Right ventricle myocardium superior (tissue), 1 donor: ENCODE measurements at regions not wholly inside any gene's neighbourhood (a gene's known extent, or its start where the extent isn't known, plus 50 kb on each side); places are given as distances from the start of the nearest gene placed in this dataset.

ENCODE experiments used
- ATAC-seq: fragments of 200-7000 bp; cut with Tn5 transposase; one replicate; pipeline ENCODE4 v1.9.1; 2020; ENCODE audit warnings: mild to moderate bottlenecking; ENCODE audit not compliant: poor library complexity
- DNase-seq: peaks from one replicate; pipeline ENCODE4 v3.0.0-alpha.2; 2020
- intact Hi-C: fragments of 100-400 bp; cut with DNase I; formaldehyde crosslinking; loops from one replicate; pipeline ENCODE4 v1.11.2; 2022
- donor health status: DM: no; HTN: yes; CAD: no; lungs with severe emphysema.

DNA sequence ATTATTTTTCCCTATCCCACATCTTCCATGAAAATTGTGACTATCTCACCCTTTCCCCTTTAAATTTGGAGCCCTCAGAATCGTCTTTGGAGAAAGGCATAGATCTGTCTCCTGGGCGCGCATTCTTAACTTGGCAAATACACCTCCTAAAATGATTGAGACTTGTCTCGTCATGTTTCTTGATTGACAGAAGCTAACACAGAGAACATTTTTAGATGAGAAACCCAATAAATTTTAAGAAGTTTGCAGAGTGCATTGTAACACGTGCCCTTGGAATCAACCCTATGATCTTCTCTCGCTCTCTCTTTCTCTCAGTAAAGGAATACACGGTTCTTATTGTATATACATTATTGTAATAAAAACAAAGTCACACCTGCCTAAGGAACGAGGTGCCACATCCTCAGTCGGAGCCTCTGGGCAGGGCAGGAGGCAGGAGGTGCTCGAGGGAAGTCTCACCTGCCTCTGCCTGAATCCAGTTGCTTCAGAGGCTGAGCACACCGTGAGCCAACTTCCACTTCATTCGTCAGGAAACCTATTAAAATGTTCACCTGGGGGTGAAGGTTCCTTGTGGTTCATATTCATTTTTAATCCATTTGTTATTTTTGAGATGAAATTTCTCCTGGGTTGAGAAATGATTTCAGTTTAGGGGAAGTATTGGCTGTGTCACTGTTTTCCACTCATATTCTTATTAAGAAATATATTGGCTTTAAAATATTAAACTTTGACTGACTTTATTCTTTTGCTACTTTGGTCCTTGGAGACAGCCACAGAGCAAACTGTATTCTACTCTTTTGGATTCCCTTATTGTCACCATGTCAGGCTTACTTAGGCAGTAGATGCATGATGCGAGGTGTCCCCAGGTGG, 90.5 kb upstream of the THBS2 start:
- no peak for DNase-seq
- intact Hi-C loops = no loop called here
- no peak for ATAC-seq

DNA sequence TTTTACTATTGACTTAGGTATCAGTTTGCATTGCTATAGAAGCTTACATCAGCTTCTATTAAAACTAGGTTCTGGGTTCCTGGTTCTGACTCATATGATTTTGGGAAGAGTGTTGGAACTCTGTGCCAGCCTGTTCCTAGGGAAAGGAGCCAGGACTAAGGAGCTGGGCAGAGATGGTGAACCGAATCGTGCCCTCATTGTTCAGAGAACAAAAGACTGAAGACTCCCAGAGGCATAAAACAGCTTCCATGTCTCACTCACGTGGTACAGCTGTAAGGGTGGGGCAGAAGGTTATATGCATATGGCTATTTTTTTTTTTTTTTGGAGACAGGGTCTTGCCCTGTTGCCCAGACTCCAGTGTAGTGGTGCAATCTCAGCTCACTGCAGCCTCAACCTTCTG, 89.1 kb upstream of the THBS2 start:
- intact Hi-C loops = no loop called here
- DNase-seq (no peak), ATAC-seq (no peak)

DNA sequence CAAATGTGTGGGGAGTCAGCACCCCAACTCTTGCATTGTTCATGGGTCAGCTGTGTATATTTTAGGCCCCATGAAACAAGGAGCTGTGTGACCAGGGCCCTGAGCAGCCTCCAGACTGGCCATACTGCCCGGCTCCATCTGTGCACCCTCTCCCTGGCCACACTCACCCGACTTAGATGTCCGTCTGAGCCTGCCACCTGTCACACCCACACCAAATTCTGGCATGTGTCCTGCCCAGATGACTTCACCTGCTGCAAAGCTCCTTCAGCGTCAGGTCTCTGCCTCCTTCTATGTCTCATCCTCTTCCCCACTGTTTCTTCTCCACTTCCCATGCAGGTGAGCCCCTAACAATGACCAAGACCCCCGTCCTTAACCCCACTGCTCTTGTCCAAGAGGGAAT, 88.1 kb upstream of the THBS2 start:
- intact Hi-C loops = no loop called here
- DNase-seq = no peak
- ATAC-seq = no peak

DNA sequence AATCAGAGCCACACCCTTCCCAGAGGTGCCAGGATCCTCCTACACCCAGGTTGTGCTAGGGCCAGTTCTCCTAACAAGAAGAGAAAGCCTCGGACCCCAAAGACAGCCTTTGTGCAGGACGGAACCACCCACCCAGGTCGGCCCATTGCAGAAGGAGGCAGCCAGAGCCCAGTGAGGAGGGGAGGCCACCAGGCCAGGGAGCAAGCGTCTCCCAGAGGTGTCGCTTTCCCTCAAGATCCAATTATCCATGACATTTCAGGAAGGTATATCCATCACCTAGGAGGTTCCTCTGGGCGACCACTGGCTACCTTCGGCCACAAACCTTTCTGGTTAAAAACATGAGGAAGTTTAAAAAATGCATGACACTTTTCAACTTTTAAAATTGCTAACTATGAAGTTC, 87.4 kb upstream of the THBS2 start:
- DNase-seq (no peak), ATAC-seq (no peak)
- intact Hi-C loops = no loop called here

DNA sequence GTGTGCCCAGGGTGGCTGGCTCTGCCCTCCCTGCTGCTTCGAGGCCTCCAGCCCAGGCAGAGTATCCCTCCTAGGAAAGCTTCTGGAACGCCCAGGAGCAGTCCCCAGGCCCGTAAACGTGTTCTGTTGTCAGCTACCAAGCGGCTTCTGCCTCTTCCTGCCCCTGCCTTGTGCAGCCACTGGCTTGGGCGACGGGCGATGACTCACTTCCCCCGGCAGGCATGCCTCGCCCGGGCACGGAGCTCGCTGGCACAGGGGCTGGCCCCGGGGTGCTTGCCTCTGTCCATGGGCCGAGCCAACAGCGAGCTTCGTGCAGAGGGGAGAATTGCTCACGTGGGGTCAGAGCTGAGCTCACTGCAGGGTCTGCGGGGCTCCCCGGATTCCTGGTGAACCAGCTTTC, 86.7 kb upstream of the THBS2 start:
- DNase-seq = no peak
- ATAC-seq = no peak
- intact Hi-C loops = no loop called here

DNA sequence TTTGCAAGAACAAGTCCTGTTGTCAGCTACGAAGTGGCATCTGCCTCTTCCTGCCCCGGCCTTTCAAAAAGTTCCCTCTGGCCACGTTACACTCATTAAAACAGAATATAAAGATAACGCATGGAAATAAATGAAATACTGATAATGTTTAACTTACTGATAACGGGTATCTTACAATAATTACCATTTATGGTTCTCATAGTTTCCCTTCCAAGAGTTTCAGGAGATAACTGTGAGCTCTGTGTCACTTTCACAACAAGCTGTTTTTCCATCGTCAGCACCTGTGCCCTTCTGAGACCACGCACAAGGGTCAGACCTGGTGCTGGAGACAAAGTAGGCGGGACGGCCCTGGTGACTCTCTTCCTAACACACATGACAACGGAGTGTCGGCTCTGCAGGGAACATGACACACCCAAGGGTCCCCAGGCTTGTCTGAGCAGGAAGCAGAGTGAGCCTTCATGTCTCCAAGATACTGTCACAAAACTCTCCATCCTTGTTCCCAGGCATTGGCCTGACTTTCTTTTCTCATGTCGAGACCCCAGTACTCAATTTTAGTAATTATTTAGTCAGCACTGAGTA, 86.2 kb upstream of the THBS2 start:
- intact Hi-C loops = no loop called here

DNA sequence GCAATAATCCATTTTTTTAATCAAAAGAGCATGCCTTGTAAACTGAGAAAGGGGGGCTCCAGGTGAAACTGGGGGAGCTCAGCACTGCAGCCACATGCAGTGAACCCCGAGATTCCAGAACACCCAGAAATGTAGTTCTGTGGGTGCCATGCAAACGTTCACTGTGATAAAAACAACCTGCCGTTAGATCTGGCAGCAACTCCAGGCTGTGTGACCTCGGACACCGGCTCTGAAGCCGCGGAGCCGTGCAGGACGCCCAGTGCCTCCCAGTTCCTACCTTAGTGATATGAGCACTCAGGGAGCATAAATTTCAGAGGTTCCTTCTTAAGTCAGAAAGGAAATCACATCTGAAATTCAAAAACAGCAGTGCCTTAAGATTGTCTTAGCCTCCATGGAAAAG, 85.4 kb upstream of the THBS2 start:
- intact Hi-C loops = no loop called here
- ATAC-seq (no peak), DNase-seq (no peak)

More for the DNA sequence above, 86.2 kb upstream of the THBS2 start:
- DNase-seq = no peak
- no peak for ATAC-seq

DNA sequence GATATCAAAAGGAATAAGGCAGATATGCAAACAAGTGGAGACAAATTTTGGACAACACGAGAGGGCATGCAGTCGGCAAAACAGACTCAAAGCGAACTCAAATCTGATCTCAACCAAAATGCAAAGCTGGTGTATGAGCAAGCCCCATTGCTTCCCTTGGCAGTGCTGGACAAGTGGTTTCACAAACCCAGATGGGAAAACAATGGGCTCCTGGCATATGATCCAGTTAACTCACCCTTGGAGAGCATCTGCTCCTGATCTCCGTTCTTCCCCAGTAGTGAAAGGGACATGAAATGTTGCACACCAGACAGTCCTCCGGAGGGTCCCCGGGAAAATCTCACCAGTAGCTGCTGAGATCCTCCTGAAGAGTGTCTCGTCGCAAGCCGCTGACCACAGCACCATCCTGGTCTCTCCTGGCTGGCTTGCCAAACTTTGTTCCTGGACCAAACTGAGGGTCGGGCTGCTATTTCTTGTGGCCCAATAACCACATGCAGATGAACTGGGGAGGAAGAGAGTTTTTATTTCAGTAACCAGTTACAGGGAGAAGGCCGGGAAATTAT, 84.3 kb upstream of the THBS2 start:
- DNase-seq (no peak), ATAC-seq (no peak)
- intact Hi-C loops = no loop called here

DNA sequence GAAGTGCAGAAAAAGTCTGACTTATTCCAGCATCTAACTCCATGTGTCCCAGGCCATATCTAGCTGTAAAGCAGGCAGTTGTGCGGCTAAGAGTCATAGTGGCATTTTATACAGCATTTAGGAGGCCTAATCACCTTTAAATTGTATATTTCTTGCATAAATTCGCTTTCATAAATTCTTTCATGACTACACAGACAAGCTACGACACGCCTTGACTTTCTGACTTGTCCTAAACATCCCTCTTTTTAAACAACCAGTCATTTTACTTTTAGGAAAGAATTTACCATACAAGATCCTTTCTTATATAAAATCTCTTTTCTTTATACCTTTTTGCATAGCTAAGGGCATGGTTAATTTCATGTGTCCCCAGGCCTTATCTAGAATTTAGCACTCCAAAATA, 81.7 kb upstream of the THBS2 start:
- intact Hi-C loops = no loop called here
- ATAC-seq = no peak
- no peak for DNase-seq

DNA sequence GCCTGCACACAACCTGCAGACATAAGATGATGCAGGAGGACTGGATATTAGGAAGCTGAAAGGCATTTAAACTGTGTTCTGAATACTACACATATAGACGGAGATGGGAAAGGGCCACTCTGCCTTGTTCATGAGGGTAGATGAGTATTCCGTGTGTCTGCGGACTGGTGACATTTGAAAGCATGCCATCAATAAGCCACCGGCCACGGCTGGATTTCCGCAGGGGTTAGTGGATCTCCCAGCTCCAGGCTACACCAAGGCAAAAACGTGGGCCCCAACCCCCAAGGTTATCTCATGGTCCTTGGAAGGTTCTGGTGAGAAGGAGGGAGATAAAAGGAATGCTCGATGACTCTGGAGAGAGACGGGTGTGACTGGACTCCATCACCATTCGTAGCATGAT, 78.6 kb upstream of the THBS2 start:
- DNase-seq = no peak
- no peak for ATAC-seq
- intact Hi-C loops = no loop called here

DNA sequence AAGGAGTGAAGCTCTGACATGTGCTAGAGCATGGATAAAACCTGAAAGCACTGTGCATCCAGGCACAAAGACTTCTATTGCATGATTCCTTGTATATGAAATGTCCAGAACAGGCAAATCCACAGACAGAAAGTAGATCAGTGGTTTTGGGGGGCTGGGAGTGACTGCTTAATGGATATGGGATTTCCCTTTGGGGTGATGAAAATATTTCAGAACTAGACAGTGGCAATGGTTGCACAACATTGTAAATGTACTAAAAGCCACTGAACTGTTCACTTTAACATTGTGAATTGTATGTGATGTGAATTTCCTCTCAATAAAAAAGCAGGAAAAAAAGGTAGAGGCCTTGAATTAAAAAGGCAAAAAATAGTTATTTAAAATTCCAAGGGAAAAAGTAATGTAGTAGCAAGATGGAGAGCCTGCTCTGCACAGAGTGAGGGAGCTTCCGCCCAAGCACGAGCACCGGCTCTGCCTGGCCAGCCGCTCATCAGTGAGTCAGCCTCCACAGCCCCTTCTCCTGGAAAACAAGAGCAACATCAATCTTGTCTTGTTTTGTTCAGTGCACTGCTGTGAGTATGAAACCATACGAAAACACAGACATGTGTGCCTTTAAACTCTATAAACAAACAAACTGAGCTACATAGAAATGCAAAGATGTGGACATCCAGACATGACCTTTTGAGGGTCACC, 74.6 kb upstream of the THBS2 start:
- DNase-seq (no peak), ATAC-seq (no peak)
- intact Hi-C loops = no loop called here

DNA sequence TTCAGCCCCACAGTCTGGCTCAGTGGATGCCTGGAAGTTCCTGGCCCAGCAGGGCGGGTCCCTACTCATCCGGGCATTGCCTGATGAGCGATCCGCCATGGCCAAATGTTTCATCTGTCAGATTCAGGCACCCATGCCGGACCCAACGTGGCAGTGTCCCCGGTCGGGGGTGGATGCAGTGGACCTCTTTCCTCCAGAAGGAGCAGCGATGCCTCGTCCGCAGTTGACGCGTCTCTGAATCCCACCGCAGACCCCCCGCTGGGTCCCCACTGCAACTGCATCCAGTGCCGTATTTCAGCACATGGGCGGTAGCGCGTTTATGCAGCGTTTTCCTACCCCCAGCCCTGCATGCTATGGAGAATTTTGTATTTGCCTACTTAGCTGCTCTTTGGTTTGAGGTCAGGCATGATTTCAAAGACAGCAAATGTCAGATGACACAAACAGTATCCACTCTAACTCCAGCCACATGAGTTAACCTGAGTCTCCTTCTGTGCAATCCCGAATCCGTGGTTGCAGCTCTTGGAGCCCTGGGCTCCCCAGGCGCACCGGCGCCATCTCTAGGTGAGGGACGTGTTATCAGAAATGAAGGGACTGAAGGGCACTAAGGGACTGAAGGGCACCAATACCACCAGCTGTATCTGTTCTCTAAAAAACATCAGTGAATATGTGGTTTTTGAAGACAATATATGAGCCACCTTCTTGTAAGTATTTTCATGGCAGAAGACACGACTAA, 72.6 kb upstream of the THBS2 start:
- no peak for ATAC-seq
- intact Hi-C loops = no loop called here
- no peak for DNase-seq

DNA sequence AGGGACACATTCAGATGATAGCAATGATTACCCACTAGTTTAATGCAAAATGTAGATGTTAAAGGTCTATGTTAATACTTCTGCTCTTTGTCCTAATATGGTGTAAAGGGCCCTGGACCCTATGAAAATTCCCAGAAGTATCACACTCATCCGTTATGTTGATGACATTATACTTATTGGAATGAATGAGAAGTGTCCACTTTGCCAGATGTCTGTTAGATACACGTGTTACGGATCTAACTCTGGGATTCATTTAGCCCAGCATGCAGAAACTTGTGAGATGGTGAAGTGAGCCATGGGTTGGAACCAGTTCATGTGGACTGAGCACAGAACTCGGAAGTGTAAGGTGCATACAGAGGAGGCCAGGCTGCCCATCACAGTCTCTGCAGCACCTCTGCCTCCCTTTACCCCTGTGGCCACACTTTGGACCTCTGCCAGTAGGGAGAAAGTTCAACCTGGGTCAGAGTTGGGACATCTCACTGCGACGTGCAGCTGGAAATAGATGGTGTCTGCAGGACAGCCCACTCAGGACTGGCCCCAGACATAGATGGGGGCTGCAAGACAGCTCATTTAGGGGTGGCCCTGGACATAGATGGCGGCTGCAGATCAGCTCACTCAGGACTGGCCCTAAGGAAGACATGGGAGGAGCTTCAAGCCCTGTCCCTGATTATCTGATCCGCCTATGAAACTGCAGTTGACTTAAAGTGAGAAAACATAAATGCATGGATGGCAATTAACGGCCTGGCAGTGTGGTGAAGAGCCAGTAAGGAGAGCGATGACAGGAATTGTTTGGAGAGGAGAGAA, 71.2 kb upstream of the THBS2 start:
- DNase-seq = no peak
- ATAC-seq = no peak
- intact Hi-C loops = no loop called here

DNA sequence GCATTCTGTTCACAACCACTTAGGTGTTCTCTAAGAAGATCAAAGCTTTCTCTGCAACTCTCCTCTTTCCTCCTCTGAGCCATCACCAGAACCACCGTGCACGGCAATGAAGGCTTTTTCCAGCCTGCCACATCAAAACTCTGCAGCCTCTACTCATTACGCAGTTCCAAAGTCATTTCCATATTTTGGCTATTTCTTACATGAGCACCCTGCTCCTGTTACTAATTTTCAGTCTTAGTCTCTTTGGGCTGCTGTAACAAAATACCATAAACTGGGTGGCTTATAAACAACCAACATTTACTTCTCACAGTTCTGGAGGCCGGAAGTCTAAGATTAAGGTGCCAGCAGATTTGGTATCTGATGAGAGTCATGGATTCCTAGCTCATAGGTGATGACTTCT, 70.4 kb upstream of the THBS2 start:
- no peak for ATAC-seq
- intact Hi-C loops = no loop called here
- no peak for DNase-seq

DNA sequence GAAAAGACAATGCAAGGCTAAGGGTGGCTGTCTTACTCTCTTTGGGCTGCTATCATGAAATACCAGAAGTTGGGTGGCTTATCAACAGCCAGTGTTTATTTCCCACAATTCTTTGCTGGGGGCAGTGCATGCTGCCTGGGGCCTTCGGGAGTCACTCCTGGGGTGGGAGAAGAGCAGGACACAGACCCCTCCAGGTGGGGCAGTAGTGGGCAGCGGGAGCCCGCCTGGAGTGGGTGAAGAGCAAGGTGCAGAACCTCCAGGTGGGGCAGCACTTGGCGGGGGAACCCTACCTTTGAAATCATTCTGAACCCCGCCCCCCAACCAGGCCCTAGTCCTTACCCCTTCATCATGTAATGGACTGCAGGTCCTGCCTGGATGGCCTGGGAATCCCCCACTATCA, 69.6 kb upstream of the THBS2 start:
- ATAC-seq = no peak
- intact Hi-C loops = no loop called here
- DNase-seq = no peak

DNA sequence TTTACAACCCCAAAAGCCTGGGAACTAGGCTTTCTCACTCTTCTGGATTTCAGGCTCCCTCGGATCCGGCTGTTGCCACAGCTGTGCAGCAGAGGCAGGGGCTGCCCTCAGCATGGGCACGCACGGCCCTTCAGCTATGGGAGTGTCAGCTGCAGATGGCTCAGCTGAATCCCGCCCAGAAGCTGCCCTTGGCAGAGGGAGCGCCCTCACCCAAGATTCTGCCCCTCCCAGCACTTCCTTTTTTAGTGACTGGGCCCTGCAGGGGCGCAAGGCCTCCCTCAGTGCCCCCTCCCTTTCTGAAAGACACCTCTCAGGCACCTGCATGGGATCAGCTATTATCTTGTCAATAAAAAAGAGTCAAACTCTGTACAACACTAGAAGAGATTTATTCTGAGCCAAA, 67.9 kb upstream of the THBS2 start:
- ATAC-seq (no peak), DNase-seq (no peak)
- intact Hi-C loops = no loop called here

DNA sequence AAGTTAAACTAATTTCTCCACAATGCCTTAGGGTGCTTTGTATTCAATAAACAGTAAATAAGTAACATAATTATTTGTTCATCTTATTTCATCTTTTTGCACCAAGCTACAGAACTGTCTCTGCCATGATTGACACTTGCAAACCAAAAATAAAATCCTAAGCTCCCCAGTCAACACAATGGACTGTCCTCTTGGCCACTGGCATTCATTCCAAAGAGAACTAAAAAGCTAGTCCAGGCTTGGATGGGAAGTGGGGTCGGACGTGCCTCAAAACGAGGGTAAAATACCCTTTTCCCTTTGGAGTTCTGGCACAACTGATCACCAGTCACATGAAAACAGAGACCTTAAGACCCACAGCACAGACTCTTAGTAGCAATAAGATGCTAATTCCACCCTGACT, 66.4 kb upstream of the THBS2 start:
- ATAC-seq = no peak
- intact Hi-C loops = no loop called here
- DNase-seq = no peak

DNA sequence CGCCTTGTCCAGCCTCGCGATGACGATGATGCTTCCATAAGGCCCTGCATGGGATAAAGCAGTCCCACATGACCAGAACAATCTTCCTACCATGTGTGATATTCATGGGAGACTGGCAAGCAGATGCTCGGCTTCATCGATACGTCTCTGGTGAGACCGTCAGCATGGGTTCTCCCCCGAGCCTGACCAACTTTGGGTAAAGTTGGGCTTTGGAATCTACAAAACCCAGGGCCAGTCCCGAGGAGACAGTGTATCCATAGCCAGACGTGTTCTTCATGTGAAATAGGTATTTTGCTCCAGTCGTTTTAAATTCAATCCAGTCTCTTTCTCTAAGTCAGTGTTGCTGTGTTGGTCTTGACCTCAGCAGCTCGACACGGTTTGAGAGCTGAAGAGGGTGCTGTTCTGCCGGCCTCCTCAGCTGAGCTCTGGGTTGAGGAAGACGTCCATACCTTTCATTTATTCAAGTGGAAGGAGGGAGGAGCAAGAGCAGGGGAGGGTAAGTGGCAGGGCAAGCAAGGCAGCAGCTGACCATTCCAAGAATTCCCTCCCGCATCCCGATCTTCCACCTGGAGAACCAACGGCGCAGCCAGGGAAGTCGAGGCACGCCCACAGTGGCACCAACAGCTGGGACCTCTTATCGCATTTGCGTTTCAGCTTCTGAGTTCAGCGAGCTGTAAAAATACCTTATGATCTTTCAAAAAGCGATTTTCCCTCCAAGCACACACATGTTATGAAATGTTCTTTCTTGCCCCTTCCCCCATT, 64.0 kb upstream of the THBS2 start:
- DNase-seq = no peak
- no peak for ATAC-seq

More for the DNA sequence above, 64.0 kb upstream of the THBS2 start:
- intact Hi-C loops = no loop called here
